ENCODE measurements at regions not wholly inside any gene's neighbourhood (a gene's known extent, or its start where the extent isn't known, plus 50 kb on each side); places are given as distances from the start of the nearest gene placed in this dataset.

DNA sequence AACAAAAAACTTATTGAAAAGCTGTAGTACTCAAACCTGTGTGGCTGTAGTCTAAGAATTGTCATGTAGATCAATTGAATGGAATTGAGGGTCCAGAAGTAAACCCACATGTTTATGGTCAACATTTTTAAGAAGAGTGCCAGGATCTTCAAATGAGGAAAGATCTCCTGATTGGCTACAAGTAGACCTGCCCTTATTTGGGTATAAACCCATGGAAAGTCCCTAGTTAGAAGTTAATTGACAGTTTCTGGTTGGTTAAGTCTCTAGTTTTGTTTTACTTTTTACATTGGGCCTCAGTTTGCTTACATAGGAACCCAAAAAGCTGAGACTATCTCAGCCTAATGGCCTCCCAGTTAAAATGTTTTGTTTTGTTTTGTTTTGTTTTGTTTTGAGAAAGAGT lies 91.9 kb upstream of the RESF1 start:
- DNase-seq (ENCODE audit: low read depth, low spot score): no peak

DNA sequence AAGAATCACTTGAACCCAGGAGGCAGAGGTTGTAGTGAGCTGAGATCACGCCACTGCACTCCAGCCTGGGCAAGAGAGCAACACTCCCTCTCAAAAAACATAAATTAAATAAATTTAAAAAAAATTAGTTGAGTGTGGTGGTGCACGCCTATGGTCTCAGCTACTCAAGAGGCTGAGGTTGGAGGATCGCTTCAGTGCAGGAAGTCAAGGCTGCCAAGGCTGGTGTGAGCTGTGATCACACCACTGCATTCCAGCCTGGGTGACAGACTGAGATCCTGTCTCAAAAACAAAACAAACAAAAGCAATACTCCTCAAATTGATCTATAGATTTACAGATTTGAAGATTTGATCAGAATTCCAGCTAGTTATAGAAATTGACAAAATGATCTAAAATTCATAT lies 92.7 kb upstream of the RESF1 start:
- DNase-seq (ENCODE audit: low read depth, low spot score): no peak

DNA sequence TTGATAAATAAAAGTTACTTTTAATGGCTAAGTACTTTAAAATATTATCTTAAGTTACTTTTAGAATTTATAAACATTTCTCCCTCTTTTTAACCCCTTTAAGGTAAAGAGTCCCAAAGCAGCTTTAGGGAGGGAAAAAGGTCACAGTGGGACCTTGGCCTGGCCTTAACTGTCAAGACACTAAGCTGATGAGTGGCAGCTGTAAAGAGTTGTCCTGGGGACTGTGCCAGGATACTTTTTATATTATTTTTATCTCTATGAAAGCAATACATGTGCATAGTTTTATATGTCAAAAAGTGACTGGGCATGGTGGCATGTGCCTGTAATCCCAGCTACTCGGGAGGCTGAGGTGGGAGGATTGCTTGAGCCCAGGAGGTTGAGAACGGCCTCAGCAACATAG lies 94.2 kb upstream of the RESF1 start:
- DNase-seq (ENCODE audit: low read depth, low spot score): no peak

DNA sequence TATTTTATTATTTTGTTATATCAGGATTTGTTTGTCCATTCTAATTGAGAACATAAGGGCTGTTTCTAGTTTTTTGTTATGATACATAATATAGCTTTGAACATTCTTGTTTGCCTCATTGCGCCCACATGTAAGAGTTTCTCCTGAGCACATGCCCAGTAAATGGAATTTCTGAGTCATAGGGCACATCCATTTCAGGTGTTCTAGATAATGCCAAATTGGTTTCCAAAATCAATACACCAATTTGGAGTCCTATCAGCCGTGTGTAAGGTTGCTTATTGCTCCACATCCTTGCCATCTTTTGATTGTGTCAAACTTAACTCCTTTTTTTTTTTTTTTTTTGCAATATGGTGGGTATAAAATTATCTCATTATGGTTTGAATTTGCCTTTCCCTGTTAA lies 97.9 kb upstream of the RESF1 start:
- no peak for DNase-seq (ENCODE audit: low read depth, low spot score)

DNA sequence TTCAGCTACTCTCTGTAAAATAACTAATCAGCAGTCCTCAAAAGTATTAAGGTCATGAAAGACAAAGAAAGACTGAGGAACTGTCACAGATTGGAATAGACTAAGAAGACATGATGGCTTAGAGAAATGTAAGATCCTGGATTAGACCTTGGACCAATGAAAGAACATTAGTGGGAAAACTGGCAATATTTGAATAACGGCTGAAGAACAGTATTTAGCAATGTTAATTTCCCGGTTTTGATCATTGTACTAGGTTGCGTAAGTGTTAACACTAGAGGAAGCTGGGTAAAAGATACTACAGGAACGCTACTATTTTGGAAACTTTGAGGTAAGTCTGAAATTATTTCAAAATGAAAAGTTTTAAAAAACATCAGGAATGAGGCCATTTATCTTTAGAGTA lies 98.8 kb upstream of the RESF1 start:
- no peak for DNase-seq (ENCODE audit: low read depth, low spot score)

DNA sequence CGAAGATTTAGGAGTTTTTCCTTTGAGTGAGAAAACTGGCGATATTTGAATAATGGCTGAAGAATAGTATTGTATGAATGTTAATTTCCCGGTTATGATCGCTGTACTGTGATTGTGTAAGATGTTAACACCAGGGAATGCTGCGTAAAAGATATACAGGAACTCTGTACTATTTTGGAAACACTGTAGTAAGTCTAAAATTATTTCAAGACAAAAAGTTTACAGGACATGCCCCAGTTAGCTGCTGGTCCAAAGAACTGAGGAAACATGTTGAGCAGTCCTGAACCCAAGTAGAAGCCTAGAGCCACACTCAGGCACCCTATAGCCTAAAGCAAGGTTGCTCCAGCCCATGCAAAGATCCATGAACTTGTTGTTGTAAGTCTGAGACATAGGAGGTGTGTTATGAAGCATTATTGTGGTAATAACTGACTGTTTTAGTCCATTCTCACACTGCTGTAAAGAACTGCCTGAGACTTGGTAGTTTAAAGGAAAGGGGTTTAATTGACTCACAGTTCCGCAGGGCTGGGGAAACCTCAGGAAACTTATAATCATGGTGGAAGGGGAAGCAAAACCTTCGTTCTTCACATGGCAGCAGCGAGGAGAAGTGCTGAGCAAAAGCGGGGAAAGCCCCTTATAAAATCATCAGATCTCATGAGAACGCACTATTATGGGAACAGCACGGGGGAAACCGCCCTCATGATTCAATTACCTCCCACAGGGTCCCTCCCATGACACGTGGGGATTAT lies 99.8 kb upstream of the RESF1 start:
- DNase-seq (ENCODE audit: low read depth, low spot score): no peak

DNA sequence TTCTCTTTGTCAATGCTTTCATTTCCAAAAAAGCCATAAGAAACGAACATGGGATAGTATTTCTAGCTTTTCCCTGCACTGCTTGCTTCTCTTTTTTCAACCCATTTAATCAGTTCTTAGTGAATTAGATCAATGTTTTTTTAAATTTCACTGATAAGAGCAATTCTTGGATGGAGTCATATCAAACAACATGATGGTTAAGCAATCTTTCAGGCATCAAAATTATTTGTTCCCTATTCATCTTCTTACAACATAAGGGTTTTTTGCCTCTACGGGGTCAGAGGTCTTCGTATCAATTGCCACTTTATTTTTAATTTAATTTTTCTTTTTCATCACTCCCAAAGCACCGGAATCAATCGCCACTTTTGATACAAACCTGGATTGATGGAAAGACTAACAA lies 103.8 kb upstream of the RESF1 start:
- no peak for DNase-seq (ENCODE audit: low read depth, low spot score)

DNA sequence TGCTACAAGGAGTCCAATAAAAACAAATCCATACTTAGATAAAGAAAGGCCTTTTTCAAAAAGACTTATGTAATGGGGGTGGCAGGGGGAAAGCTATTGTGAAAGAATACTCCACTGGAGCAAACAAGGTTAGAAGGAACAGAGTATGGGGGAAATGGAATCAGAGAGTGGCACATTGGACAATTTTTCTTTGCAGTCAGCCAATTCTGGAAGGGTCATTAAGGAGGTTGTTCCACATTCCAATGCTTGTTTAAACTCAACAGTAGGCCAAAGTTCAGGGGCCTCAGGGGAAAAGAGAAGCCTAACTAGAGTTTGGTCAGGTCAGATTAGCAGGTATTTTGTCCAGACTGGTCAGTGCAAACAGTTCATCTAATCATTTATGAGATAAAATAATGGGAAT lies 105.2 kb upstream of the RESF1 start:
- DNase-seq (ENCODE audit: low read depth, low spot score): no peak

DNA sequence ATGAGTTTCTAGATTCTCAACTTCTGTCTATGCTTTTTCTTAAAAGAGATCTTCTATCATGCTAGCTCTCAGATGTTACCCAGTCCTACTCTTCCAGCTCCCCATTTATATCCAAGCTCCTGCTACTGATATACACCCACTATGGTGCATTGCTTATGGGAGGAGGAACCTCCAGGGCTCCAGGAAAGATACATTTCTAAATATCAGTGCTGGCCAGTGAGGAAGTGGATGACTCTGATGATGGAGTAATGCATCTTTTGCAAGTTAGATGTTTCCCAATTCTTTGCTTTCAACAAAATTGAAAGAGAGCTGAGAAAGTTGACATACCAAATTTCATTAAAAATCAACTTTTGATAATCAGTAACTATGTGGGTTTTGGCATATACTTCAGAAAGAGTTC lies 105.7 kb upstream of the RESF1 start:
- no peak for DNase-seq (ENCODE audit: low read depth, low spot score)

DNA sequence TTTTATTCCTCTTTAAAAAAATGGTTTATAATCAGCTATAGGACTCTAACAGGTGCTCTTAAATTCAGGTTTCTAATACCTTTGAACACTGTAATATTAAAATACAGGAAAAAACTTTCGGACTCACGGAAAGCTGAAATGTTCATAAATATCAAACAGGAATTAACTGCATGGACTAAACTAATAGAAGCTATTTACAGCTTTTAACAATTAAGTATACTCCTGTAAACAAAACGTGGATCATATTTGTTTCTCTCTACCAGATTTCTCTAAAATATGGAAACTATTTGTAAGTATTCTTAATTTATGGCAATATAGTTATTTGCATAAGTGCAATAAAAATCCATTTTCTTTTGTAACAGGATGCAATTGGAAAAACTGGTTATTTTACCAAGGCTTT lies 108.9 kb upstream of the RESF1 start:
- no peak for DNase-seq (ENCODE audit: low read depth, low spot score)

DNA sequence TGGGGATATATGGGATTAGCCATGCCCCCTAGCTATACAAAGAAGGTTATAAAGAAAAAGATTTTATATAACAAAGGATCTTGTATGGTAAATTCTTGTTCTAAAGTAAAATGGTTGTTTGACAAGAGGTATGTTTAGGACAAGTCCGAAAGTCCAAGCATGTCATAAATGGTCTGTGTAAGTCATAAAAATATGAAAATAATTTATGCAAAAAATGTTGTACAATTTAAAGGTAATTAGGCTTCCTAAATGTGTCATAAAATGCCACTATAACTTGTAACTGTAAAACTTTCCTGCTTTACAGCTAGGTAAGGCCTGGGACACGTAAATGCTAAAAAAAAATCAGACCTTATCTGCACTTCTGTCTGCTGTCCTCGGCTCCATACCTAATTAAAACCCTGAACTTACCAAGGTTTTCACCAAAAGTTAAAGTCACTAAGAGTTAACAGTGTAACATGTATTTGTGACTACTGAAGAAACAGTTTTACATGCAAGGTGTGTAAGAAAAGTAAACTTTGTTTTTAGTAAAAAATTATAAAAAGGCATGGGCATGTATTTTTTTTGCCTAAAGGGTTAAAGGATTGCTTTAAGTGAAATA lies 110.0 kb upstream of the RESF1 start:
- no peak for DNase-seq (ENCODE audit: low read depth, low spot score)

DNA sequence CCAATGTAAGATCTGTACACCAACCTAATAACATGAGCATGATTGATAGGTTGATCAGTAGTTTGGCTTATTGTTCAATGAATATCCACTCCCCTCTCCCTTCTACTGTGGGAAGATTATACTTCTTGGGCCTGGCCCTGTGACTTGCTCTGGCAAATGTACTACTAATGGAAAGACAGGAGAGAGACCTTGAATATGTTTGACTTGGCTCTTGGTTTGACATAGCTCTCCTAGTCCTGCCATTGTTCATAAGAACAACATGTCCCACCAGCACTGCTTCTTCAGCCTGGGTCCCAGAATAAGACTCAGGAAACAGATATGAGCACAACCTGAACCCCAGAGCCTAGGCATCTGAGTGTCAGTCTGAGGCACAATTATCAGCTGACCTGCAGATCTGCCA lies 112.8 kb upstream of the RESF1 start:
- no peak for DNase-seq (ENCODE audit: low read depth, low spot score)

DNA sequence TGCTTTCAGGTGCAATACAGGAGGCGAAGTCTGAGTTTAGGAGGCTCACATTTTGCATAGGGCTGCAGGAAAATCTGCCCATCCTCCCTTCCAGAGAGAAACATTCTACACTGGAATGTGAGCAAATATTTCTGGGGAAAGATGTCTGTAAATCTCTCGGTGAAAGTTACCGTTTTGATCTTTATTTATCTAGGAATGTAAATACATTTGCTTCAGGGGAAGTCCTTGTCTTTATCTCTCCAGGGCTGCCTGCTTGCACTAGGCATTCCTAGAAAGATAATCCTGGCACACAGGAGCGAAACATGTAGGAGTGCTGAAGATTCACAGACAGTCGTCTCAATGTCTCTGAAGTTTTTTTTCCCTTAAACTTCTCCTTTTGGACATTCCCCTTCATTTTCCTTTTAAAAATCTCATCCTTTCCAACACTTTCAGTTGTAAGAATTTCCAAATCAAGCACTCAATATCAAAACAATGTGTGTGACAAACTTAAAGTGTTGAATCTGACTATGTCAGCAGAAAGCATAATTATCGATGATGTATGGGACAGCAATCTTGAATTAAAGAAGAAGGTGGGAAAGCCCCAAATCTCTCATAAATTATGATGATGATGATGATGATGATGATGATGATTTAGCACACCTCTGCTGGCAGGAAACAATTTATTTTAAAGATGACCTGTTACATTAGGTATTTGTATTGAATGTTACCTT lies 113.4 kb upstream of the RESF1 start:
- no peak for DNase-seq (ENCODE audit: low read depth, low spot score)

DNA sequence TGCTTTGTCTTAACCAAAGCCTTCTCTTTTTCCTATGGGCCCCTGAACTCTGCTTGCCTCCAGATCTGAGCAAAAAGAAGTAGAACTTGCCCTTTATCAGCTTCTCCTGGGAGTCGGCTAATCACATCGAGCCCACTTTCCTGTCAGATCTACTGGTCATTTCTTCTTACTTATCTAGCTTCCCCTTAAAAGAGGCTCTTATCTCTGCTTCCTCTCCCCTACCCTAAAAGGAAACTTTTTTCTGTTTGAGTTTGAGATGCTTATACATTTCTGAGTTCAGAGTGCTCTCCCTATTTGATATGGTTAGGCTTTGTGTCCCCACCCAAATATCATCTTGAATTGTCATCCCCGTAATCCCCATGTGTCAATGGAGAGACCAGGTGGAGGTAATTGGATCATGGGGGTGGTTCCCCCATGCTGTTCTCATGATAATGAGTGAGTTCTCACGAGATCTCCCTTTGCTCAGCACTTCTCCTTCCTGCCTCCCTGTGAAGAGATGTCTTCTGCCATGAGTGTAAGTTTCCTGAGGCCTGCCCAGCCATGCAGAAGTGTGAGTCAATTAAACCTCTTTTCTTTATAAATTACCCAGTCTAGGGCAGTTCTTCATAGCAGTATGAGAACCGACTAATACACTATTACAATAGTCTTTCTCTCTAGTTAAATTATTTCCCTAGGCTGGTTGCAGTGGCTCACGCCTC lies 114.7 kb upstream of the AMN1 start:
- no peak for DNase-seq (ENCODE audit: low read depth, low spot score)

DNA sequence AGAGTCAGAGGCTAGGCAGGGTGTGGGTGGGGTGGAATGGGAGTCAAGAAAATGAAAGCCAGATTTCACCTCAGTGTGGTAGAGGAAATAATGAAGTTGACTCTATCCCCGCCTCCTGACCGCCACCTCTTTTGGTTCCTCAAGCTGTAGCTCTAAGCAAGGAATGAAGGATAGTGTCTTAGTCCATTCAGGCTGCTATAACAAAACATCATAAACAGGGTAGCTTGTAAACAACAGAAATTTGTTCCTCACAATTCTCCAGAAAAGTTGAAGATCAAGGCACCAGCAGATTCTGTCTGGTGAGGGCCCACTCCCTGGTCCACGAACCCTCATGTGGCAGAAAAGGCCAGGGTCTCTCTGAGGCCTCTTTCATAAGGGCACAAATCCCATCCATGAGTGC lies 109.1 kb upstream of the AMN1 start:
- no peak for DNase-seq (ENCODE audit: low read depth, low spot score)

DNA sequence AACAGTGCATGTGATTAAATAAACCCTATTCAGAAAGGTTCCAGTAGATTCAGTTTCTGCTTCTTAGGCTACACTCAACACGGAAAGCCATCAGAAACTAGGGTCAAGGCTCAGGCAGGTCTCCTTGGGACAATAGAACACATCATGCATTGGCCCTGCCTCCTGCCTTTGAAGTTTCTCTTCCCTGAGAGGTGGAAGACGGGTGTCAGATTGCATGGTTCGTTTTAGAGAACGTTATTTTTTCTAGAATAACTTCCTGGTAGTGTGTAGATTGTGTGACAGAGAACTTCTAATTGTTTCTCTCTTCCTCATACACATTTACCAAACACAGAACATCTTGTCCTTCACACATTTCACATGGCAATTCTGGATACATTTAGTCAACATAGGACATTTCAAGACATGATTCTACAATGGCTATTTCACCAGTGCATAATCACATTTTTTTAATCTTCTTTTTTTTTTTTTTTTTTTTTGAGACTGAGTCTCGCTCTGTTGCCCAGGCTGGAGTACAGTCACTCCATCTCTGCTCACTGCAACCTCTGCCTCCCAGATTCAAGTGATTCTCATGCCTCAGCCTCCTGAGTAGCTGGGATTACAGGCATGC lies 106.6 kb upstream of the AMN1 start:
- no peak for DNase-seq (ENCODE audit: low read depth, low spot score)

DNA sequence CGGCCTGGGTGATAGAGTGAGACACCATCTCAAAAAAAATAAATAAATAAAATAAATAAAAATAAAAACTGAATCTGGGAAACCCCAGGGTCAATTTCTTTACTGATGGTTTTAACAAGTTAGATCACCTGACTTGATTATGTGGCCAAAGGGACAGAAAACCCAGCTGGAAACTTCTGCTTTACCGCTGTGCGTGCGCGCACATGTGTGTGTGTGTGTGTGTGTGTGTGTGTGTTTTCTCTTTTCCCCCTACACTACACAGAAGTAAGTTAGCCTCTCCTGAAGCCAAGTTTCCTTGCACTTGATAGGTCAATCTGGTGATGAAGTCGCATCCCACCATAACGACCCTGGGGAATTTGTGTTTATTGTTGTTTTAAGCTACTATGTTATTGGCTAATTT lies 105.3 kb upstream of the AMN1 start:
- DNase-seq (ENCODE audit: low read depth, low spot score): no peak

DNA sequence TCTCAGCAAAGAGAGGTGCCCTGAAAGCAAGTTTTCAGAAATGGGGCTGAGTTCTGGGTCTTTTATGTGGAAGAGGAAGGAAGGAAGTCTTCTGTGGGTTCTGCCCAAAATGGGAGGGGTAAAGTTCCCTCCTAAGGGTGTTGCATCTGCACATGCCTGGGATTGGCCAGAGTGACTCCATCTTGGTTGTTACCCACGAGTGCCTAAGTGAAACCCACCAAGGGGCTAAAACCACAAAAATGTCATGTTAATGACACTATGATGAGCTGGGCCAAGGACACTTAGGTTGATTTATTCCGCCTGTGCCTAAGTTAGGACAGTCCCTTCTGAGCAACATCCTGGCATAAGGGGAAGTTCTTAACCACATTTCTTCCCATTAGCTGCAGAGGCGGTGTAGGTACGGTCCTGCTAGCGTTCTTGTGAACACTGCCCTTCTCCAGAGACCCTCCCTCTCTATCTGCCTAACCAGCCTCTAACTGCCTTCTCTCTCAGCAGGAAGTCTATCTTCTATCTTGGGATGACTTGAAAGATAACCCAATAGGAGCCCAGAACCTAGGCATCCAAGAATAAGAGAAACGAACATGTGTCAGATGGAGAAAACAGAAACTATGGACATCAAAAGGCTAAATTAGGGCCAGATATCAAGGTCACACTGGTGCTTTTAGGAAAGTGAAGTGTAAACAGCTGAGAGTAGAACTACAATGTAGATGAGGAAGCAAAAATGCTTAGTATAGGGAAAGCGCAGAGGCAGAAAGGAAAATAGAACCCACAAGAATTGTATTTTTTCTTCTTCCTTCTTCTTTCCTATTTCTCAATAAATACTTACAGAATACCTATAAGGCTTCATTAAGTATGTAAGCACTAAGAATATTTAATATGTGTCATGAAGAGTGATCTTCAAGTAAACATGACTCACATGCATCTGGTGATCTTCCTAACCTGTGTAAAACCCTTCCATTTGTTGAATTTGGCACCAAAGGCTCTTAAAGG lies 104.2 kb upstream of the AMN1 start:
- DNase-seq (ENCODE audit: low read depth, low spot score): no peak

DNA sequence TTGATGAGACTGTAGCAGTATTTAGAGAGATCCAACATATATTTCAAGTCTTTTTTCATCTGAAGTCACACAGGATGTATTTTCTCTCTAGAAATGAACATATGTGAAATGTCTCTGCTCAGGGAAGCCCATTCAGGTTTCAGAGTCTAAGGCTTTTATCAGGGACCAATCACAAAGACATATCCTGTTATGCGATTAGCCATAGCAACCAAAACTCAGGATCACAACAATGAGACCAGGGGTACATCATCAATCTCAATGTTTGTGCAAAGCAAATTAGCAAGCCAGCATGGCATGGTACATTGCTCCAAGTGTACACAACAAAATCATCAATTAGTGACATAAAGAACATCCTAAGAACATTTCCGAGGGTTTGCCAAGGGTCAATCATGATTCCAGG lies 99.2 kb upstream of the AMN1 start:
- DNase-seq (ENCODE audit: low read depth, low spot score): no peak

DNA sequence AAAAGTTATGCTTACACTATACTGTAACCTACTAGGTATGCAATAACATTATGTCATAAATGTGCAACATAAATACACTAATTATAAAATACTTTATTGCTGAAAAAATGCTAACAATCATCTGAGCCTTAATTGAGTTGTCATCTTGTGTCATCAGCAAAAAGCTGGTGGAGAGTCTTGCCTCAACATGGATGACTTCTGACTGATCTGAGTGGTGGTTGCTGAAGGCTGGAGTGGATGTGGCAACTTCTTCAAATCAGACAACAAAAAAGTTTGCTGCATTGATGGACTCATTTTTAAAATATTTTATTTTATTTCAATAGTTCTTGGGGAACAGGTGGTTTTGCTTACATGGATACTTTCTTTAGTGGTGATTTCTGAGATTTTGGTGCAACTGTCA lies 93.9 kb upstream of the AMN1 start:
- no peak for DNase-seq (ENCODE audit: low read depth, low spot score)

DNA sequence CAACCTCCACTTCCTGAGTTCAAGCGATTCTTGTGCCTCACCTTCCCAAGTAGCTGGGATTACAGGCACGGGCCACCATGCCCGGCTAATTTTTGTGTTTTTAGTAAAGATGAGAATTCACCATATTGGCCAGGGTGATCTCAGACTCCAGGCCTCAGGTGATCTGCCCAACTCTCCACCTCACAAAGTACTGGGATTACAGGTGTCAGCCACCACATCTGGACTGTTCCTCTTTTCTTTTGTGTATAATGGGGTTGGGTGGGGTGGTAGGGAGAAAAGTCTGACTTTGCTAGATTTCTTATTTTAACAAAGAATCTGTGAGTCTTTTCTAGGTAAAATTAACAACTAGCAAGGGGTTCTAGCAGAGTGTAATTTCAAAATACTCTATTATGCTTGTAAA lies 92.7 kb upstream of the AMN1 start:
- no peak for DNase-seq (ENCODE audit: low read depth, low spot score)

Measured in iPS DF 19.7 (cell line).